K562 (cell line): ENCODE measurements at regions not wholly inside any gene's neighbourhood (a gene's known extent, or its start where the extent isn't known, plus 50 kb on each side); places are given as distances from the start of the nearest gene placed in this dataset.

Experiments used
- ATAC-seq: fragments of 200-7000 bp; cut with Tn5 transposase; 3 replicates; pipeline ENCODE4 v1.9.1; 2020; ENCODE audit warnings: moderate library complexity
- BruUV-seq: library from RNA; stranded (reverse); fragments of 400-500 nt; replicated peaks from 2 replicates; lab custom pipeline; 2021; lab: Mats Ljungman, UMichigan
- CTCF ChIA-PET: fragments of 300-600 bp; formaldehyde crosslinking; extraction: SDS; loops from one replicate; lab custom pipeline; 2021; ENCODE audit warnings: low intra/inter-chr PET ratio; lab: Yijun Ruan, JAX
- POLR2A ChIA-PET: fragments of 300-600, 350-650 bp; sonication (Branson Sonifier 250); formaldehyde crosslinking; extraction: SDS; loops from one replicate; lab custom pipeline; 2021; ENCODE audit warnings: antibody characterized with exemption, inconsistent platforms; lab: Yijun Ruan, JAX
- DNase-seq, 4 experiments: peaks; one replicate each; pipeline versions ENCODE4 v3.0.0 to v3.0.0-alpha.2; 2011 to 2018; ENCODE audit warnings: low spot score in 3 of 4, mixed read lengths in 3 of 4; ENCODE audit errors: extremely low read depth in 1 of 4
- FAIRE-seq: peaks from 2 replicates; lab custom pipeline; 2011; peaks lifted over from hg19 to GRCh38; lab: Jason Lieb, UNC
- H2AFZ ChIP-seq: 2 replicates; pipeline ENCODE4 v1.6.0; 2011; ENCODE audit warnings: low read depth, low read length, control low read depth, inconsistent platforms
- H3K27ac ChIP-seq: fragments of 200-600 bp; 3 replicates; pipeline ENCODE4 v1.8.0; 2011; ENCODE audit warnings: low read depth, mild to moderate bottlenecking, control low read depth, inconsistent platforms, low read length, moderate library complexity, mixed read lengths; ENCODE audit errors: extremely low read depth
- H3K27me3 ChIP-seq, 2 experiments: fragments of 300-600 bp in 1 of 2; 2 replicates in 1 of 2; 3 replicates in 1 of 2; pipeline versions ENCODE4 v1.6.0 to v1.8.0; 2011; ENCODE audit warnings: inconsistent platforms in 2 of 2, low read length in 2 of 2, mild to moderate bottlenecking in 1 of 2, mixed read lengths in 1 of 2, moderate library complexity in 1 of 2; ENCODE audit not compliant: control insufficient read depth in 2 of 2, insufficient read depth in 2 of 2
- H3K36me3 ChIP-seq: fragments of 300-600 bp; 3 replicates; pipeline ENCODE4 v1.8.0; 2011; ENCODE audit warnings: mild to moderate bottlenecking, low read length, inconsistent platforms; ENCODE audit not compliant: control insufficient read depth, insufficient read depth
- H3K4me1 ChIP-seq, 2 experiments: fragments of 200-600 bp in 1 of 2; replicated peaks in 1 of 2; 2 replicates in 1 of 2; 3 replicates in 1 of 2; pipeline versions ENCODE4 v1.5.1 to v1.8.0; 2011; ENCODE audit warnings: inconsistent platforms in 2 of 2, low read length in 2 of 2, mild to moderate bottlenecking in 1 of 2, mixed read lengths in 1 of 2, moderate library complexity in 1 of 2; ENCODE audit not compliant: control insufficient read depth in 2 of 2, insufficient read depth in 2 of 2
- H3K4me2 ChIP-seq: 2 replicates; pipeline ENCODE4 v1.6.1; 2011; ENCODE audit warnings: low read length, control low read depth, inconsistent platforms, mixed read lengths; ENCODE audit not compliant: insufficient read depth
- H3K4me3 ChIP-seq: fragments of 200-600 bp; sonication (generic), shearing (Covaris generic); 2 replicates; pipeline ENCODE4 v1.5.1; 2016; ENCODE audit warnings: control low read depth, inconsistent platforms
- H3K79me2 ChIP-seq: fragments of 200-600 bp; 3 replicates; pipeline ENCODE4 v1.8.0; 2011; ENCODE audit warnings: low read length, inconsistent platforms; ENCODE audit not compliant: control insufficient read depth, insufficient read depth
- H3K9ac ChIP-seq, 2 experiments: 2 replicates each; pipeline versions ENCODE4 v1.6.0 to v1.6.1; 2011; ENCODE audit warnings: low read depth in 2 of 2, low read length in 2 of 2, control low read depth in 1 of 2, inconsistent platforms in 1 of 2, mild to moderate bottlenecking in 1 of 2, mixed read lengths in 1 of 2; ENCODE audit not compliant: insufficient read depth in 1 of 2
- H3K9me1 ChIP-seq: one replicate; pipeline ENCODE4 v1.6.0; 2011; ENCODE audit warnings: inconsistent platforms, mild to moderate bottlenecking, low read length, moderate library complexity; ENCODE audit not compliant: control insufficient read depth, insufficient read depth
- H3K9me3 ChIP-seq: replicated peaks from 2 replicates; pipeline ENCODE4 v1.5.1; 2011; ENCODE audit warnings: low read depth, low read length, inconsistent platforms; ENCODE audit not compliant: control insufficient read depth, insufficient read depth
- H4K20me1 ChIP-seq: replicated peaks from 2 replicates; pipeline ENCODE4 v1.6.1; 2011; ENCODE audit warnings: low read length, inconsistent platforms, mixed read lengths; ENCODE audit not compliant: control insufficient read depth, insufficient read depth
- ARID2 ChIP-seq: fragments of 450-650 bp; IDR thresholded peaks from 2 replicates; pipeline ENCODE4 v1.6.1; 2017; ENCODE audit warnings: antibody characterized with exemption, mild to moderate bottlenecking
- C11orf30 ChIP-seq: fragments of 450-650 bp; IDR thresholded peaks from 2 replicates; pipeline ENCODE4 v1.6.1; 2016; ENCODE audit warnings: low read depth, mild to moderate bottlenecking
- CEBPB ChIP-seq: fragments of 450-650 bp; IDR thresholded peaks from 2 replicates; pipeline ENCODE4 v1.6.1; 2016; ENCODE audit warnings: missing genetic modification characterization, missing compliant biosample characterization
- CREB1 ChIP-seq, 2 experiments: sonication (generic) in 1 of 2; formaldehyde crosslinking in 1 of 2; IDR thresholded peaks; 2 replicates each; pipeline versions ENCODE4 v1.6.1 to v1.8.0; 2012 to 2022; ENCODE audit warnings: inconsistent platforms in 1 of 2, mild to moderate bottlenecking in 1 of 2, missing genetic modification reagents in 1 of 2, moderate library complexity in 1 of 2
- CTCF ChIP-seq, 3 experiments: IDR thresholded peaks in 2 of 3; conservative IDR thresholded peaks in 1 of 3; 2 replicates each; pipeline ENCODE4 v1.5.1; 2011 to 2012; ENCODE audit warnings: low read length in 3 of 3, mild to moderate bottlenecking in 3 of 3, control low read depth in 2 of 3, improper control_type of control experiment in 1 of 3, inconsistent platforms in 1 of 3, low read depth in 1 of 3, mixed read lengths in 1 of 3, moderate library complexity in 1 of 3; ENCODE audit not compliant: insufficient read depth in 2 of 3
- GTF2A2 ChIP-seq: IDR thresholded peaks from 2 replicates; pipeline ENCODE4 v1.6.1; 2016; ENCODE audit warnings: mild to moderate bottlenecking, missing genetic modification characterization, missing compliant biosample characterization
- HBP1 ChIP-seq: fragments of 450-650 bp; formaldehyde crosslinking; IDR thresholded peaks from 2 replicates; pipeline ENCODE4 v1.4.0; 2022; ENCODE audit warnings: missing genetic modification characterization
- HEY1 ChIP-seq: fragments of 250-450 bp; sonication (Bioruptor Pico); IDR thresholded peaks from 2 replicates; pipeline ENCODE4 v1.5.0; 2020; ENCODE audit warnings: mild to moderate bottlenecking, moderate library complexity, borderline replicate concordance
- HSF4 ChIP-seq: fragments of 250-450 bp; sonication (Bioruptor Pico); IDR thresholded peaks from 2 replicates; pipeline ENCODE4 v2.1.2; 2022; ENCODE audit warnings: mild to moderate bottlenecking, moderate library complexity, borderline replicate concordance
- MLX ChIP-seq, 2 experiments: fragments of 450-650 bp in 1 of 2; sonication (generic) in 1 of 2; formaldehyde crosslinking; conservative IDR thresholded peaks; 2 replicates each; pipeline versions ENCODE4 v1.4.0 to v1.8.1; 2020 to 2022; ENCODE audit warnings: mild to moderate bottlenecking in 1 of 2, missing genetic modification reagents in 1 of 2
- MNT ChIP-seq, 2 experiments: fragments of 450-650 bp; conservative IDR thresholded peaks; 2 replicates each; pipeline ENCODE4 v1.6.1; 2017; ENCODE audit warnings: mild to moderate bottlenecking in 2 of 2, moderate library complexity in 2 of 2
- NEUROD1 ChIP-seq: fragments of 150-350 bp; IDR thresholded peaks from 2 replicates; pipeline ENCODE4 v1.6.1; 2014; ENCODE audit warnings: borderline replicate concordance, low read length, low read depth; ENCODE audit not compliant: partially characterized antibody
- SMC3 ChIP-seq: conservative IDR thresholded peaks from 2 replicates; pipeline ENCODE4 v1.6.1; 2011; ENCODE audit warnings: low read depth, low read length, improper control_type of control experiment; ENCODE audit not compliant: insufficient read depth
- ZNF431 ChIP-seq: sonication (generic); formaldehyde crosslinking; IDR thresholded peaks from 2 replicates; pipeline ENCODE4 v1.8.0; 2022; ENCODE audit warnings: mild to moderate bottlenecking, missing genetic modification reagents
- ZNF561 ChIP-seq: fragments of 450-650 bp; formaldehyde crosslinking; conservative IDR thresholded peaks from 2 replicates; pipeline ENCODE4 v1.4.0; 2020; ENCODE audit warnings: mild to moderate bottlenecking, moderate library complexity
- WGBS: fragments of 100-300 bp; shearing (Covaris generic); methylation state at CpG from one replicate; pipeline ENCODE4 v1.1.6; 2016; ENCODE audit warnings: low coverage, mixed read lengths; ENCODE audit not compliant: insufficient coverage; ENCODE audit errors: missing lambda C conversion rate; 5-methylcytosine and 5-hydroxymethylcytosine counted together
- in situ Hi-C: fragments of 300-500 bp; cut with MboI; formaldehyde crosslinking; loops from 4 replicates; pipeline ENCODE4 v1.15.0; 2018; ENCODE audit warnings: inconsistent platforms, mixed read lengths
- intact Hi-C: fragments of 100-400 bp; cut with micrococcal nuclease; formaldehyde crosslinking; loops from 2 replicates; pipeline ENCODE4 v1.14.2; 2022

- TF ChIP-seq MLX (CRISPR knock-in tag; conservative IDR thresholded peaks at IDR 0.05): no peak
- TF ChIP-seq MNT (conservative IDR thresholded peaks at IDR 0.05): no peak
These were observed 397.0 kb upstream of the CCL2 start (continued) for GRCh38 chr17:33858121-33858520.

GRCh38 chr17:33858682-33859081, 396.4 kb upstream of the CCL2 start:
- 15% methylated on average over 1 of the region's 1 CpG for WGBS
- TF ChIP-seq GTF2A2 (tag): no peak
- TF ChIP-seq ARID2: 0 out of 2 replicates have a peak, but pooled peaks have one; percentile 31
- TF ChIP-seq CREB1 (IDR thresholded peaks at IDR 0.05): no peak
- TF ChIP-seq CREB1 (CRISPR knock-in tag; IDR thresholded peaks at IDR 0.05): no peak
- peak; percentile 27; the same call in 1 of the 2 replicates for TF ChIP-seq C11orf30
- TF ChIP-seq HSF4 (CRISPR knock-in tag): 0 out of 2 replicates have a peak, but pooled peaks have one; percentile 12
- no peak for TF ChIP-seq ZNF561 (CRISPR knock-in tag)
- no peak for TF ChIP-seq HEY1 (CRISPR knock-in tag)
- no peak for TF ChIP-seq ZNF431 (CRISPR knock-in tag)
- TF ChIP-seq CTCF (IDR thresholded peaks at IDR 0.05 in 2 of 3, conservative IDR thresholded peaks at IDR 0.05 in 1 of 3; ENCODE audit: insufficient read depth in 2 of 3, low read depth in 1 of 3, low read length in 3 of 3): peak; percentile 66 to 90 (median 73)
- TF ChIP-seq NEUROD1: no peak
- peak; percentile 67 for TF ChIP-seq SMC3
- TF ChIP-seq HBP1 (CRISPR knock-in tag): no peak
- no peak for TF ChIP-seq CEBPB (tag)

More at GRCh38 chr17:33858682-33859081, 396.4 kb upstream of the CCL2 start:
- Histone ChIP-seq H3K27ac (no peak overlapping the region), H3K9me3 (no peaks in the 10 kb centered on the region), H4K20me1 (no peaks in the 10 kb centered on the region), H3K9me1 (no peaks in the 10 kb centered on the region), H2AFZ (peak overlapping the region; percentile 37; the same call in 1 of the 2 replicates), H3K4me1 (peaks cover 0 to 19% of the 10 kb centered on the region in 2 experiments; a peak in 3 of 5 replicates), H3K9ac (no peak overlapping the region), H3K4me2 (no peak overlapping the region), H3K4me3 (no peak overlapping the region), H3K36me3 (no peaks in the 10 kb centered on the region), H3K79me2 (no peaks in the 10 kb centered on the region), H3K27me3 (no peaks in the 10 kb centered on the region; a peak in 2 of 5 replicates)
- FAIRE-seq (peak; percentile 86), ATAC-seq (peak; percentile 95), DNase-seq (peak; percentile 24 to 67 (median 47))
- CTCF ChIA-PET: interaction anchor here (0.5 to 1.1 kb wide), 2 partner anchors 90 to 166 kb away, joined by 3 read pairs; no protein-coding TSS in a partner anchor
- POLR2A ChIA-PET: interaction anchor here (0.7 to 1.6 kb wide), 4 partner anchors 8 to 75 kb away, joined by 3 read pairs; no protein-coding TSS in a partner anchor
- intact Hi-C loops (loop anchor here (1.0 kb wide), 1 partner anchor 91 kb away; no protein-coding TSS in a partner anchor), in situ Hi-C loops (no loop called here)
- BruUV-seq: no TSS peak
